GM18520 (cell line): ENCODE measurements at regions not wholly inside any gene's neighbourhood (a gene's known extent, or its start where the extent isn't known, plus 50 kb on each side); places are given as distances from the start of the nearest gene placed in this dataset.
"Not testable (repeated sequence)": the region's sequence is repeated elsewhere in the genome, so short reads cannot be mapped to it uniquely, and the experiment has no call there.

Experiments
- ATAC-seq: cut with Tn5 transposase; IDR thresholded peaks from one replicate; pipeline ENCODE4 v1.9.1; 2021; ENCODE audit not compliant: unreplicated experiment

- ATAC-seq, result no peak
Observed at GRCh38 chr1:188489336-188490112, 1660.8 kb downstream of the PLA2G4A start.

GRCh38 chr1:188496506-188496905, 1667.8 kb downstream of the PLA2G4A start:
- ATAC-seq, result no peak

GRCh38 chr1:188497020-188497419, 1668.3 kb downstream of the PLA2G4A start:
- ATAC-seq, result no peak

GRCh38 chr1:188499690-188500089, 1670.9 kb downstream of the PLA2G4A start:
- ATAC-seq, result no peak

- ATAC-seq, result no peak
Observed at GRCh38 chr1:188514917-188515316, 1686.2 kb downstream of the PLA2G4A start.

GRCh38 chr1:188517139-188517538, 1688.4 kb downstream of the PLA2G4A start:
- ATAC-seq, result no peak

- ATAC-seq, result no peak
Observed at GRCh38 chr1:188551176-188551575, 1722.4 kb downstream of the PLA2G4A start.

GRCh38 chr1:188557053-188557452, 1728.3 kb downstream of the PLA2G4A start:
- no peak for ATAC-seq

- no peak for ATAC-seq
Observed at GRCh38 chr1:188582911-188583532, 1754.3 kb downstream of the PLA2G4A start.

GRCh38 chr1:188584119-188584518, 1755.4 kb downstream of the PLA2G4A start:
- no peak for ATAC-seq

GRCh38 chr1:188590641-188591040, 1761.9 kb downstream of the PLA2G4A start:
- ATAC-seq, result no peak

GRCh38 chr1:188594542-188595235, 1765.9 kb downstream of the PLA2G4A start:
- ATAC-seq, result no peak

- no peak for ATAC-seq
Observed at GRCh38 chr1:188599313-188599712, 1770.6 kb downstream of the PLA2G4A start.

- ATAC-seq, result no peak
Observed at GRCh38 chr1:188611432-188611831, 1782.7 kb downstream of the PLA2G4A start.

- ATAC-seq, result no peak
Observed at GRCh38 chr1:188615321-188615720, 1786.6 kb downstream of the PLA2G4A start.

- no peak for ATAC-seq
Observed at GRCh38 chr1:188620236-188620635, 1791.5 kb downstream of the PLA2G4A start.

- no peak for ATAC-seq
Observed at GRCh38 chr1:188641566-188642211, 1812.9 kb downstream of the PLA2G4A start.

- no peak for ATAC-seq
Observed at GRCh38 chr1:188642704-188643103, 1814.0 kb downstream of the PLA2G4A start.

GRCh38 chr1:188652678-188653077, 1823.9 kb downstream of the PLA2G4A start:
- ATAC-seq, result no peak

- ATAC-seq, result not testable (repeated sequence)
Observed at GRCh38 chr1:188655966-188656365, 1821.7 kb downstream of the BRINP3 start.

- no peak for ATAC-seq
Observed at GRCh38 chr1:188660572-188660971, 1817.1 kb downstream of the BRINP3 start.
